ENCODE measurements at regions not wholly inside any gene's neighbourhood (a gene's known extent, or its start where the extent isn't known, plus 50 kb on each side); places are given as distances from the start of the nearest gene placed in this dataset.
"Not testable (repeated sequence)": the region's sequence is repeated elsewhere in the genome, so short reads cannot be mapped to it uniquely, and the experiment has no call there.

GRCh38 chr2:43000242-43001054 is 208.1 kb upstream of the HAAO start:
- DNase-seq (ENCODE audit: low read depth in 2 of 2), result no peak

GRCh38 chr2:42999856-43000241 is 207.5 kb upstream of the HAAO start:
- DNase-seq (ENCODE audit: low read depth in 2 of 2), result no peak

- DNase-seq (ENCODE audit: low read depth in 2 of 2), result no peak
Observed at GRCh38 chr2:42999391-42999841, 207.0 kb upstream of the HAAO start.

- no peak for DNase-seq (ENCODE audit: low read depth in 2 of 2)
Observed at GRCh38 chr2:42998721-42999120, 206.3 kb upstream of the HAAO start.

GRCh38 chr2:42996528-42996927 is 204.1 kb upstream of the HAAO start:
- no peak for DNase-seq (ENCODE audit: low read depth in 2 of 2)

- no peak for DNase-seq (ENCODE audit: low read depth in 2 of 2)
Observed at GRCh38 chr2:42995752-42996422, 203.5 kb upstream of the HAAO start.

GRCh38 chr2:42989283-42990081 is 197.1 kb upstream of the HAAO start:
- DNase-seq (ENCODE audit: low read depth in 2 of 2), result not testable (repeated sequence)

- DNase-seq (ENCODE audit: low read depth in 2 of 2), result not testable (repeated sequence)
Observed at GRCh38 chr2:42988055-42988454, 195.7 kb upstream of the HAAO start.

GRCh38 chr2:42987112-42987922 is 194.9 kb upstream of the HAAO start:
- DNase-seq (ENCODE audit: low read depth in 2 of 2), result no peak

- no peak for DNase-seq (ENCODE audit: low read depth in 2 of 2)
Observed at GRCh38 chr2:42984617-42985016, 192.2 kb upstream of the HAAO start.

- no peak for DNase-seq (ENCODE audit: low read depth in 2 of 2)
Observed at GRCh38 chr2:42984081-42984480, 191.7 kb upstream of the HAAO start.

GRCh38 chr2:42980764-42981416 is 188.5 kb upstream of the HAAO start:
- DNase-seq (ENCODE audit: low read depth in 2 of 2), result no peak

GRCh38 chr2:42979870-42980763 is 187.7 kb upstream of the HAAO start:
- DNase-seq (ENCODE audit: low read depth in 2 of 2), result no peak

GRCh38 chr2:42979416-42979869 is 187.1 kb upstream of the HAAO start:
- no peak for DNase-seq (ENCODE audit: low read depth in 2 of 2)

GRCh38 chr2:42978887-42979415 is 186.6 kb upstream of the HAAO start:
- DNase-seq (ENCODE audit: low read depth in 2 of 2), result no peak

- no peak for DNase-seq (ENCODE audit: low read depth in 2 of 2)
Observed at GRCh38 chr2:42978175-42978886, 185.9 kb upstream of the HAAO start.

GRCh38 chr2:42977270-42978174 is 185.1 kb upstream of the HAAO start:
- no peak for DNase-seq (ENCODE audit: low read depth in 2 of 2)

- no peak for DNase-seq (ENCODE audit: low read depth in 2 of 2)
Observed at GRCh38 chr2:42976351-42976750, 184.0 kb upstream of the HAAO start.
